ENCODE measurements at regions not wholly inside any gene's neighbourhood (a gene's known extent, or its start where the extent isn't known, plus 50 kb on each side); places are given as distances from the start of the nearest gene placed in this dataset.
A peak's percentile ranks its signal among the peaks of the same experiment; 100 is the strongest.
"Not testable (repeated sequence)": the region's sequence is repeated elsewhere in the genome, so short reads cannot be mapped to it uniquely, and the experiment has no call there.

DNA sequence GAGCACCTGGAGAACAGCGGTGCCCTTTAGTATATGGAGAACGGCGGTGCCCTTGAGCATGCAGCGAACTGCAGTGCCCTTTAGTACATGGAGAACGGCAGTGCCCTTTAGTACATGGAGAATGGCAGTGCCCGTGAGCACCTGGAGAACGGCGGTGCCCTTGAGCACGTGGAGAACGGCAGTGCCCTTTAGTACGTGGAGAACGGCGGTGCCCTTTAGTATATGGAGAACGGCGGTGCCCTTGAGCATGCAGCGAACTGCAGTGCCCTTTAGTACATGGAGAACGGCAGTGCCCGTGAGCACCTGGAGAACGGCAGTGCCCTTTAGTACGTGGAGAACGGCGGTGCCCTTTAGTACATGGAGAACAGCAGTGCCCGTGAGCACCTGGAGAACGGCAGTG is 151.8 kb downstream of the DLL1 start:
- ATAC-seq; DNase-seq (ENCODE audit: low spot score): not testable (repeated sequence)

DNA sequence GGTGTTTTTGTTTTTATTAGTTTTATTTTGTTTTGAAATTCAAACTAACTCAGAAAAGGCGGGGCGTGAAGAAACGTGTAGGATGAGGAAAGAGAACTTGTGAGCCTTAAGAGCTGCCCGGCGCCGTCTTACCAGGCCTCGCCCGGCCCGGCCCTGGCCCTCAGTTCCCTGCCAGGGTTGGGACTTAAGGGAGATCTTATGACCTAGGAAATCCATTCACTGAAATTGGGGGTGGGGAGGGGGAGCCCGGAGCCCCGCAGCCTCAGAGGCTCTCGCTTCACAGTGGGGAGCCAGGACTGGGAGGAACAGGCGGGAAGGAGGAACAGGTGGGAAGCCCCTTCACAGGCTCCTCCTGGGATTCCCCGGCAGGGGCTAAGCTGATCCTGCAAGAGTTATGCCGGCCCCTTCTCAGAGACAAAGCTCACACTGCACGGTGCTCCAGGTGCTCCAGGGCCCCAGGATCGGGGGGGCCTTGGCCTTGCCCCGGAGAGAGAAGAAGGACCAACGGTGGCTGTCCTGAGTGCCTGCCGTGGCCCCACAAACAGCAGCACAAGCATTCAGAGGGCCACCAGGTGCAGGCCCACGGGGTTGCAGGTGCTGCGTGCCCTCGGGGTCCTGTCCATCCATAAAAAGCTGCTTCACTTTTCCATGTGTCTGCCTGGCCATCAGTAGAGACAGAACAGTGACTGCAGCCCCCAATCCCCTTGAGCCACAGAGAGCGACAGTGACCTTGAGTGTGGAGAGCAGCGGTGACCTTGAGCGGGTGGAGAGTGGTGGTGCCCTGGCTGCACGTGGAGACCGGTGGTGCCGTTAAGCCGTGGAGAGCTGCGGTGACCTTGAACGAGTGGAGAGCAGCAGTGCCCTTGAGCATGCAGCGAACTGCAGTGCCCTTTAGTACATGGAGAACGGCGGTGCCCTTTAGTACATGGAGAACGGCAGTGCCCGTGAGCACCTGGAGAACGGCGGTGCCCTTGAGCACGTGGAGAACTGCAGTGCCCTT is 152.7 kb downstream of the DLL1 start:
- ATAC-seq (no peak), DNase-seq (ENCODE audit: low spot score) (no peak)

DNA sequence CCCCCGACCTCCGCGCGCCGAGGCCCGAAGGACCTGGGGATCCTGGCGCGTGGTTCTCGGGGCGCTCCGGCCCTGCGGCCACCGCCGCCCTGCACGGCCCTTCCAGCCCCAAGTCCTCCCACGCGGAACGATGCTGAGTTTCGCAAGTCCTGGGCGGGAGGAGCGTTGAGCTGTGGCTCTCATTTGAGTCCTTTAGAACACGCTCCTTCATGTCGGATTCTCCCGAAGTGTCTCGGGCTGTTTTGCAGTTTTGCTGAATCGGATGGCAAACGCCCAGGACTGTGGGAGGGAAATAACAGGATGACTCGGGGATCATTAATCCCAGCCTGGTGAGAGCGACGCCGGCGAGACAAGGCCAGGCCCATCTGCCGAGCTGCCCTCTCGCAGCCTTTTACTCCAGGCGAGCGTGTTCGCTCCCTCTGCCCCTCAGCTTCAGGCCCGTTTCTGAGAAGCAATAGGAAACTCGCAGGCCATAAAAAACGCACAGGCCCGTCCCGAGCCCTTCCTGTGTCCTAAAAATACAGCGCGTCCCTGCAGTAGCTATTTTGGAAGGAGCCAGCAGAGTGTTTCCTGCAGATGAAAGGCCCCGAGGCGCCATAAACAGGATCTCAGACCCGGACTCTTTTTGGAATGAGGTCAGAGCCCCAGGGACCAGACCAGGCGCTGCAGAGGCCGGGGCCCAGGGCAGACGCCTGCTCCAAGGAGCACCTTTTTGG is 153.5 kb downstream of the DLL1 start:
- DNase-seq (ENCODE audit: low spot score), result no peak
- peak; percentile 59 for ATAC-seq

DNA sequence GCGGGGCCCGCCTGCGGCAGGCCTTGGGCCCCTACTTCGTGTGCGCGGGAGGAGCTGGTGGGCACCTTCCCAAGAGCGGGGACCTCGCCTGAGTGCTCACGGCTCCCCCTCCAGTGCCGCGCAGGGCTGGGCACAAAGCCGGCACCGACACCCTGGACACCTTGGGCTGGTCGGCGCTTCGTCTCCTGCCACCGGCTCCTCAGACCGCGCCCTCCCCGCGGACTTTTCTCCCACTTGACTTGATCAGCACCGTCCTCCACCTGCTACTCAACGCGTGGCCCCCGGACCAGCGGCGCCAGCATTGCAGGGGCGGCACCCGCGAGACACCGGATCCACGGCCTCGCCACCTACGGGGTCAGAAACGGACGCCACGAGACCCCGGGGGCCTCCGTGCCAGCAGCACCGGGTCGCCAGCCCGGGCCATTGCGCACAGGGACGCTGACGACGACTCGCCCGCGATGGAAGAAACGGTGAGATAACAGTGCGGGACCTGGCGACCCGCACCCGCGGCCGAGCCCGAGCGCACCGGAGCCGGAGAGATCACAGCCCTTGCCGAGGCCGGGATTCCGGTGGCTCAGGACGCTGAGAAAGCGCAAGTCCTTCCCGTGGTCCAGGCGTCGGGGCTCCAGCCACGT is 154.2 kb downstream of the DLL1 start:
- DNase-seq (ENCODE audit: low spot score), result no peak
- no peak for ATAC-seq

DNA sequence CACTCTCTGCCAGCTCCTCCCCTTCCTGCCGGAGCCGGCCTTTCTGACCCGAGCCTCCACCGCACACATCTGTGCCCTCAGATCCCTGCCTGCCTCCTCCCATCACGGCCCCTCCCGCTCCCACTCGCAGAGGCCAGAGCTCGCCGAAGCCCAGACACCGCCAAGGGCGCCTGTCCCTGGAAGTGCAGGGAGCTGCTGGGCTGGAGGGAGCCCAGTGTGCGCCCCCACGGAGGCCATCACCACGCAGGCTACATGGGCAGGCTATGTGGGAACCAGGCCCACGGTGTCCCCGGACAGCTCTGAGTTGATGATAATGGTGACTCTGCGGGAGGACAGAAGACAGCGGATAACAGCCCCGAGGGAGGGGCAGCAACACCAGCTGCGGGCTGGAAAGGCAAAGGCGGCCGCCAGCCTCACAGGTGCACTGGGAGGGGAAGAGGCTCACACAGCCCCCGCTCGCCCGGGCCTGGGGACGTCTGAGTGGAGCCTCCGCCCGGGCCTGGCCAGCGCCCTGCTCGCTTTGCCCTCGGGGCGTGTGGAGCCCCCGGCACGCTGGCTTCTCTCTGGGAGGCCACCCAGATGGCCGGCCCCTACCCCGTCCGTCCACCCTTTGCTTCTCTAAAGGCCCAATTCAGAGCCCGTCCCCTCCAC is 154.9 kb downstream of the DLL1 start:
- DNase-seq (ENCODE audit: low spot score), result no peak
- no peak for ATAC-seq

GRCh38 chr6:170135461-170135820 is 155.4 kb downstream of the DLL1 start:
- ATAC-seq, result no peak
- DNase-seq (ENCODE audit: low spot score), result no peak

DNA sequence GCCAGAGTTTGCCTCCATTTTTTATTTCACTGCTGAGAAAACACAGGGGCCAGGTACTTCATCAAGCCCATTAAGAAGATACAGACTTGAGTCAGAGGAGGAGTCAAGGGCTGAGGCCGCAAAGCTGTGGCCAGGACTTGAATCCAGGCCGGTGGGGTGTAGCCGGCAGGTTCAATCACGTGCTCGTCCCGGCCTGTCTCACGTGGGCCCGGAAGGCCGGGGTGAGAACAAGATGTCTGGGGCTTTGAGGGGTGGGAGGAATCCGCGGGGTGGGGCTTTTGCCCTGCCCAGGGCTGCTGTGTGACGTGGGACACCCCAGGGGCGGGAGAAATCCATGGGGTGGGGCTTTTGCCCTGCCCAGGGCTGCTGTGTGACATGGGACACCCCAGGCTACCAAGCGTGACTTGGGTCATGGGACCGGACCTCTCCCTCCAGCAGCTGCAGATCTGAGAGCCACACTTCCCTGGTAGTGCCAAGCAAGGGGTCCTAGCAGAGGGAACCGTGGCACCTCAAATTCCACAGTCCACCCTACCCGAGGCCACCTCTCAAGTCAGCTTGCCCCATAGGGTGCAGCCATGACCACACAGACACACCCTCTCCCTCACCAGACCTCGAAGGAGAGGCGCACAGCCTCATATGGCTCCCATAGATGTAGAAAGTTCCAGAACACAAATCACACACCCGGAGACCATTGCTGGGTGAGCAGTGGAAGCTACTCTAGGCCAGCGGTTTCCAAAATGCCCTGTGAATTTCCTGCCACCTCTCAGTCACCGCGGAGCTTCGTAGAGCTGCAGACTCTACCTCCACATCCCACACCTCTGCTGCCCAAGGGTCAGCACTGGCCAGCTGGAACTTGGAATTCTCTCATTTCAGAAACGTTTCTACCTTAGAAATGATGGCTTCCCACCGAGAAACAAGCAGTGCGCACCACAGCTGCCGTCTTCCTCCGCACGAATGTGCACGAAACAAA is 156.1 kb downstream of the DLL1 start:
- ATAC-seq (no peak), DNase-seq (ENCODE audit: low spot score) (peak; percentile 42)

DNA sequence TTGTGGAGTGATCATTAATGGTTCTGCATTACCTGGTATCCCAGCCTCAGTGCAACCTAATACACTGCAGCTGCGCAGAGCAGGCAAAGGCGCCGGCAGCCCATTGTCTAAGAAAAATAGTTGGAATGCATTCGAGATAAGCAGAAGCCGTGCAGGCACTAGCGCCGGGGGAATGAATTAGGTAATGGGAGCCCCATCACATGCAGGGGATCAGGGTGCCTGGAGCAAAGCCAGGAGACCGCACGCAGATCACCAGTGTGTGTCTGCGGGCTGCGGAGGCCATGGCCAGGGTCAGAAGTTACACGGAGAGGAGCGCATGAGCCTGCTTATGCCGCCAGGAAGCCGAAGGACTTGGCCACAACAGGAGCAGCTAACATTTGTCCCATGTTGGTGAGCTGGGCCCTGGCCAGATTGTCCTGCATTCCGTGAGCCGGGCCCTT is 156.8 kb downstream of the DLL1 start:
- DNase-seq (ENCODE audit: low spot score) (peak; percentile 45), ATAC-seq (no peak)

DNA sequence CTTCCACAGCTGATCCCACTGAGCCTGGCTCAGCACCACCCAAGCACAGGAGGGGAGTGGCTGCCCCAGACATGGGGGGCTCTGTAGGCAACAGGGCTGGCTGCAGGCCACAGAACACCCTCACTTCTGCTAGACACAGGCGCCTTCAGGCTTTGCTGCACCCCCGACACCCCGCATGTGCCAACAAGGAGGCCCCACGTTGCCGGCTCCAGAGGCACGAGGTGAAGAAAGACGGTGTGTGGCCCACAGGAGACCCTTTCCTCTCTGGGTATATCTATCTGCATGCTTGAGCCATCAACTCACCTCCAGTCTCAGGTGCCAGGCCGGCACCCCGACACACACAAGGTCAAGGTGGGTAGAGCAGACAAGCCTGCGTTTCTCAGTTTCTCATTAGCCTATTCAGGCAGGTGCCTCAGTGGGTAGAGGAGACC is 158.3 kb downstream of the DLL1 start:
- ATAC-seq (no peak), DNase-seq (ENCODE audit: low spot score) (peak; percentile 38)

DNA sequence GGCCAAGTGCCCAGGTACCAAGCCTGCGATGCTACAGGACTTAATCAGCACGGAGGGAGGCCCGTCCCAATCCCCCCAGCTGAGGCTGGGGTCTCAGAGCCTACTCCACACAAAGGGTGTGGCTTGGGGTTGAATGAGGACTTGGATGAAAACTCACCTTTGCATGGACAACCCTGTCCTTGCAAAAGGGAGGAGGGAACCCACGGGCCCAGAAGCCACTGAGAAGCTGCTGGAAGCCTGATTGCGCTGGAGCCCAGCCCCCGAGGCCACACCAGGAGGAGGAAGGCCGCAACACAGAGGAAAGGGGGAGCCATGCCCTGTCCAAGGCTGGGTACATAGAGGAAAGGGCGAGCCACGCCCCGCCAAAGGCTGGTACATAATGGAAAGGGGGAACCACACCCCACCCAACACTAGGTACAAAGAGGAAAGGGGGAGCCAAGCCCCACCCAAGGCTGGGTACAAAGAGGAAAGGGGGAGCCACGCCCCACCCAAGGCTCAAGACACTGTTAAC is 158.8 kb downstream of the DLL1 start:
- DNase-seq (ENCODE audit: low spot score) (peak; percentile 38), ATAC-seq (no peak)

DNA sequence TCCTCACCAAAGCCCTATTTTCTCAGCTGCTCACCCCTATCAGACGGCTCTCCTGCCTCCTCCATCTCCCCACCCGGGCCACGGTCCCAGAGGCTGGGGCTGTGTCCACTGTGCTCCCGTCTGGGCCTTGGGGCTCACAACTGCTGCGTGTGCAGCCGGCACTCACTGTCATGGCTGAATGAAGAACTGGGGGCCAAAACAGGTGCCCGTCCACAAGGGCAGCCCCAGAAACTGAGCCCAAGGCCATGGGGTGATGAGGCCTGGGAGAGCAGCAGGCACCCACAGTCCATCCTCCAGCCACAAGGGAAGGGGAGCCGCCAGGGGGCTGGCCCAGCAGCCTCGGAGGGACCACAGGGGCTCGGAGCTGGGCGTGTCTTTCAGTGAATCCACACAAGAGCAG is 159.5 kb downstream of the DLL1 start:
- no peak for ATAC-seq
- DNase-seq (ENCODE audit: low spot score), result peak; percentile 35

DNA sequence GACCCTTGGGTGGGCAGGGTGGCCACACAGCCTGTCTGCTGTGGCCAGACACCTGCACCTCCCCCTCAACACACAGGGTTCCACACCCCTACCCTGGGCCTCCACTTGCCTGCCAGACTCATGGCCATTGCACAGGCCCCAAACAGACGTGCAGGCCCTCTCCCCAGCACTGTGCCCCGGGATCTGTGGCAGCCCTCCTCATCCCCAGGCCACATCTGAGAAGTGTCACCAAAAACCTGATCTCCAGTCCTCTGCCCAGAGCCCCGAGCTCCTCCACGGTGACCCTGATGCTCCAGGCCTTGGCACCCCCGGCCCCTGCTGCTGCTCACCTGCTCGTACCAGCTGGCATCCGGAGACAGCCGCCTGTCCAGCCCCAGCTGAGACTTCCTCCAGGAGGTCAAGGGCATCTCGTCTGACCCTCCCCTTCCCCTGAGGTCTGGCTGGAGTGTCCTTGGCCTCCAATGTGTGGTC is 160.1 kb downstream of the DLL1 start:
- DNase-seq (ENCODE audit: low spot score) (peak; percentile 37), ATAC-seq (no peak)

- DNase-seq (ENCODE audit: low spot score), result peak; percentile 90
- peak; percentile 95 for ATAC-seq
Measured at GRCh38 chr6:170130201-170130621, 160.7 kb downstream of the DLL1 start.

DNA sequence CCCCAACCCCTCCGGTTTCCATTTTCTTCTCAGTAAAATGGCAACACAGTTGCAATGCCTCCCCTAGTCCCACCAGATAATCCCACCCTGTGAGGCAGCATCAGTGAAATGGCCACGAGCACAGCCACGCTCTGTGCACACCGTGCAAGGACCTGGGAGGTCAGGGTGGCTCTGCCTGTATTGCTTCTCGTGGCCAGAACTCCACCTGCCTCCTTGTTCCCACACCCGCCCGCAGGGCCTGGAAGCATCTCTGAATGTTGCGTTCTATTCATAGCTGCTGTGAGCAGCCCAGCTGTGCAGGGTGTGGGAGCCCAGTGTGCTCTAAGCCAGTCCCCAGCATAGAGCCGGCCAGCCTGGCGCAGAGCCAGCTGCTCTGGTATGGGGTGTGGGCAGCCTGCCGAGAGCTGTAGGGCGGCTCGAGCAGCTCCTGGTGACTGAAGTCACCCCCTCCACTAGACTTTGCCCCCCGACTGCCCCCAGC is 161.1 kb downstream of the DLL1 start:
- ATAC-seq (peak; percentile 77), DNase-seq (ENCODE audit: low spot score) (peak; percentile 74)

GRCh38 chr6:170128811-170129681 is 161.8 kb downstream of the DLL1 start:
- DNase-seq (ENCODE audit: low spot score) (peak; percentile 46), ATAC-seq (no peak)

- no peak for ATAC-seq
- DNase-seq (ENCODE audit: low spot score), result no peak
Measured at GRCh38 chr6:170128346-170128745, 162.5 kb downstream of the DLL1 start.

DNA sequence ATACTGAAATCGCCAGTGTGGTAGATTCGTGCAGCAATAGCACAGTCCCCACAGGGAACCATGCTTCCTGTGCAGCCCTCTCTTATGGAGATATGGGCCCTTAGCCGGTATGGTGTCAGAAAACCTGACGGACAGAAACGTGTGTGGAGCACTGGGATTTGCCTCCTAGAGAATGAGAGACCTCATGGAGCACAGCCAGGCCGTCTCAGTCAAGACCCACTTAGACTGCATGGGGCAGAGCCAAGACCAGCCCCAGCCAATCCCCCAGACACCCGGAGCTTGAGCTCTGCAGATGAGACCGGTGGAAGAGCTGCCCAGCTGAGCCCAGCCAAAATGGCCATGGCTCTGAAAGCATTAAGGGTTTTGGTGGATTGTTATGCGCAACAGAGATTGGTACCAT is 163.7 kb downstream of the DLL1 start:
- peak; percentile 23 for DNase-seq (ENCODE audit: low spot score)
- ATAC-seq, result no peak
